ENCODE measurements at regions not wholly inside any gene's neighbourhood (a gene's known extent, or its start where the extent isn't known, plus 50 kb on each side); places are given as distances from the start of the nearest gene placed in this dataset.
A peak's percentile ranks its signal among the peaks of the same experiment; 100 is the strongest.
"Not testable (repeated sequence)": the region's sequence is repeated elsewhere in the genome, so short reads cannot be mapped to it uniquely, and the experiment has no call there.

- peak; percentile 49 to 80 (median 67) for TF ChIP-seq CTCF (IDR thresholded peaks at IDR 0.05 in 2 of 3, conservative IDR thresholded peaks at IDR 0.05 in 1 of 3; ENCODE audit: insufficient read depth in 2 of 3, low read depth in 1 of 3, low read length in 3 of 3)
- not testable (repeated sequence) for TF ChIP-seq MYC (IDR thresholded peaks at IDR 0.05; ENCODE audit: low read depth, low read length); MYC (CRISPR knock-in tag; IDR thresholded peaks at IDR 0.05; ENCODE audit: borderline replicate concordance, low read depth); ZBTB33 (CRISPR knock-in tag; IDR thresholded peaks at IDR 0.05); FOS (IDR thresholded peaks at IDR 0.05; ENCODE audit: extremely low read depth, insufficient read length)
Measured at GRCh38 chr4:4107411-4108107, 119.2 kb downstream of the OTOP1 start.

Measured in K562 (cell line).